Mesendoderm (in vitro differentiated cells): ENCODE measurements at regions not wholly inside any gene's neighbourhood (a gene's known extent, or its start where the extent isn't known, plus 50 kb on each side); places are given as distances from the start of the nearest gene placed in this dataset.
A peak's percentile ranks its signal among the peaks of the same experiment; 100 is the strongest.

Experiments
- DNase-seq: peaks from one replicate; pipeline ENCODE4 v3.0.0; 2013
- H2AK5ac ChIP-seq: 2 replicates; pipeline ENCODE4 v1.6.1; 2013; ENCODE audit warnings: low read length, inconsistent platforms
- H2BK120ac ChIP-seq: 2 replicates; pipeline ENCODE4 v1.6.1; 2013; ENCODE audit warnings: low read depth, mild to moderate bottlenecking, low read length, moderate library complexity, mixed read lengths
- H2BK15ac ChIP-seq: replicated peaks from 2 replicates; pipeline ENCODE4 v1.6.1; 2013; ENCODE audit warnings: low read depth, mild to moderate bottlenecking, moderate library complexity
- H2BK5ac ChIP-seq: 2 replicates; pipeline ENCODE4 v1.6.1; 2013; ENCODE audit warnings: low read length, inconsistent platforms
- H3K18ac ChIP-seq: 2 replicates; pipeline ENCODE4 v1.6.1; 2013; ENCODE audit warnings: mild to moderate bottlenecking, low read length, mixed read lengths
- H3K23ac ChIP-seq: one replicate; pipeline ENCODE4 v1.6.1; 2013; ENCODE audit warnings: low read length
- H3K27ac ChIP-seq: 2 replicates; pipeline ENCODE4 v1.5.1; 2013; ENCODE audit warnings: low read depth, mild to moderate bottlenecking, inconsistent platforms, low read length, moderate library complexity
- H3K27me3 ChIP-seq: 2 replicates; pipeline ENCODE4 v1.6.1; 2013; ENCODE audit warnings: low read length, control low read depth, mild to moderate bottlenecking, inconsistent platforms; ENCODE audit not compliant: insufficient read depth, poor library complexity
- H3K36me3 ChIP-seq: 2 replicates; pipeline ENCODE4 v1.6.1; 2013; ENCODE audit warnings: low read length, inconsistent platforms; ENCODE audit not compliant: control insufficient read depth, insufficient read depth
- H3K4ac ChIP-seq: one replicate; pipeline ENCODE4 v1.6.1; 2013; ENCODE audit warnings: low read depth, mild to moderate bottlenecking, low read length, moderate library complexity
- H3K4me1 ChIP-seq: 2 replicates; pipeline ENCODE4 v1.6.1; 2013; ENCODE audit warnings: low read depth, low read length, inconsistent platforms; ENCODE audit not compliant: control insufficient read depth
- H3K4me2 ChIP-seq: 2 replicates; pipeline ENCODE4 v1.6.1; 2013; ENCODE audit warnings: low read length
- H3K4me3 ChIP-seq: 2 replicates; pipeline ENCODE4 v1.5.1; 2013; ENCODE audit warnings: mild to moderate bottlenecking, low read length
- H3K56ac ChIP-seq: one replicate; pipeline ENCODE4 v1.6.1; 2013; ENCODE audit warnings: low read length
- H3K79me1 ChIP-seq: 2 replicates; pipeline ENCODE4 v1.6.1; 2013; ENCODE audit warnings: low read length, inconsistent platforms
- H3K79me2 ChIP-seq: 2 replicates; pipeline ENCODE4 v1.6.1; 2013; ENCODE audit warnings: mild to moderate bottlenecking, low read length; ENCODE audit not compliant: control insufficient read depth, insufficient read depth
- H3K9ac ChIP-seq: 2 replicates; pipeline ENCODE4 v1.6.1; 2013; ENCODE audit warnings: low read length, inconsistent platforms
- H4K5ac ChIP-seq: one replicate; pipeline ENCODE4 v1.6.1; 2013; ENCODE audit warnings: low read length
- H4K8ac ChIP-seq: one replicate; pipeline ENCODE4 v1.6.1; 2013; ENCODE audit warnings: low read depth, mild to moderate bottlenecking, control low read depth, low read length, moderate library complexity
- WGBS: extraction: QIAGEN DNeasy Blood & Tissue Kit; methylation state at CpG from one replicate; pipeline ENCODE4 v1.1.7; 2013; ENCODE audit warnings: low lambda C conversion rate, missing lambda C conversion rate; ENCODE audit not compliant: insufficient coverage; ENCODE audit errors: extremely low coverage; 5-methylcytosine and 5-hydroxymethylcytosine counted together

GRCh38 chr16:16830973-16831372 is 452.0 kb downstream of the NPIPA7 start:
- H2BK15ac ChIP-seq, result no peak overlapping the region
- WGBS, result no CpG with 5 or more reads among the region's 2 CpGs
- no peak overlapping the region for H4K8ac ChIP-seq

GRCh38 chr16:16833165-16833564 is 454.2 kb downstream of the NPIPA7 start:
- no peak overlapping the region for H3K27ac ChIP-seq
- no peak overlapping the region for H3K4me3 ChIP-seq
- no peaks in the 10 kb centered on the region for H3K27me3 ChIP-seq
- H2BK120ac ChIP-seq, result no peak overlapping the region
- no peak overlapping the region for H4K5ac ChIP-seq
- H3K79me1 ChIP-seq, result no peaks in the 10 kb centered on the region
- no peak overlapping the region for H2BK15ac ChIP-seq
- H3K36me3 ChIP-seq, result no peaks in the 10 kb centered on the region
- H3K9ac ChIP-seq, result no peak overlapping the region
- H3K4me2 ChIP-seq, result no peak overlapping the region
- H3K23ac ChIP-seq, result no peak overlapping the region
- no peak for DNase-seq
- no peak overlapping the region for H3K56ac ChIP-seq
- no CpG with 5 or more reads among the region's 3 CpGs for WGBS
- no peak overlapping the region for H2BK5ac ChIP-seq
- no peak overlapping the region for H4K8ac ChIP-seq
- no peak overlapping the region for H3K18ac ChIP-seq
- no peaks in the 10 kb centered on the region for H3K79me2 ChIP-seq
- H3K4me1 ChIP-seq, result peaks cover 3% of the 10 kb centered on the region
- no peak overlapping the region for H3K4ac ChIP-seq
- no peak overlapping the region for H2AK5ac ChIP-seq

More at GRCh38 chr16:16830973-16831372, 452.0 kb downstream of the NPIPA7 start:
- no peaks in the 10 kb centered on the region for H3K36me3 ChIP-seq
- H2AK5ac ChIP-seq, result no peak overlapping the region
- H3K4me2 ChIP-seq, result no peak overlapping the region
- DNase-seq, result no peak
- H3K4me1 ChIP-seq, result peaks cover 3% of the 10 kb centered on the region
- H3K4me3 ChIP-seq, result no peak overlapping the region
- H3K56ac ChIP-seq, result no peak overlapping the region
- H3K79me1 ChIP-seq, result no peaks in the 10 kb centered on the region
- no peak overlapping the region for H2BK5ac ChIP-seq
- no peak overlapping the region for H3K27ac ChIP-seq
- no peak overlapping the region for H3K4ac ChIP-seq
- no peak overlapping the region for H2BK120ac ChIP-seq
- H3K27me3 ChIP-seq, result no peaks in the 10 kb centered on the region
- H3K79me2 ChIP-seq, result no peaks in the 10 kb centered on the region
- H3K23ac ChIP-seq, result no peak overlapping the region
- H3K18ac ChIP-seq, result no peak overlapping the region
- H4K5ac ChIP-seq, result no peak overlapping the region
- H3K9ac ChIP-seq, result no peak overlapping the region

GRCh38 chr16:16850274-16850673 is 471.3 kb downstream of the NPIPA7 start:
- Histone ChIP-seq H3K23ac (no peak overlapping the region), H4K8ac (no peak overlapping the region), H3K18ac (no peak overlapping the region), H3K79me2 (no peaks in the 10 kb centered on the region), H3K4me2 (no peak overlapping the region), H4K5ac (no peak overlapping the region), H3K27me3 (no peaks in the 10 kb centered on the region), H3K4me3 (no peak overlapping the region), H3K79me1 (no peaks in the 10 kb centered on the region), H2BK15ac (no peak overlapping the region), H3K4ac (no peak overlapping the region), H3K36me3 (no peaks in the 10 kb centered on the region), H3K56ac (no peak overlapping the region), H3K4me1 (no peaks in the 10 kb centered on the region), H2AK5ac (no peak overlapping the region), H2BK120ac (no peak overlapping the region), H3K9ac (no peak overlapping the region), H3K27ac (no peak overlapping the region), H2BK5ac (no peak overlapping the region)
- 100% methylated on average over 2 of the region's 5 CpGs for WGBS
- DNase-seq, result no peak

- WGBS, result no CpG with 5 or more reads among the region's 1 CpG
- peaks cover 11% of the 10 kb centered on the region for H3K4me1 ChIP-seq
- no peak overlapping the region for H4K8ac ChIP-seq
These were observed 478.1 kb downstream of the NPIPA7 start for GRCh38 chr16:16857012-16857411.

GRCh38 chr16:16857603-16858283 is 478.8 kb downstream of the NPIPA7 start:
- H3K4me2 ChIP-seq, result no peak overlapping the region
- peak overlapping the region; percentile 37 for H2BK5ac ChIP-seq
- no peaks in the 10 kb centered on the region for H3K27me3 ChIP-seq
- H3K23ac ChIP-seq, result no peak overlapping the region
- H3K27ac ChIP-seq, result peak overlapping the region; percentile 49
- peaks cover 11% of the 10 kb centered on the region for H3K4me1 ChIP-seq
- WGBS, result no CpG with 5 or more reads among the region's 5 CpGs
- H2BK120ac ChIP-seq, result no peak overlapping the region
- H3K79me1 ChIP-seq, result no peaks in the 10 kb centered on the region
- no peak overlapping the region for H3K9ac ChIP-seq
- no peak overlapping the region for H2BK15ac ChIP-seq
- peak; percentile 91 for DNase-seq
- H3K56ac ChIP-seq, result peak overlapping the region; percentile 26
- H3K4me3 ChIP-seq, result no peak overlapping the region
- no peaks in the 10 kb centered on the region for H3K36me3 ChIP-seq
- H3K79me2 ChIP-seq, result no peaks in the 10 kb centered on the region
- H2AK5ac ChIP-seq, result no peak overlapping the region
- peak overlapping the region; percentile 25 for H3K18ac ChIP-seq
- no peak overlapping the region for H3K4ac ChIP-seq
- H4K8ac ChIP-seq, result no peak overlapping the region
- H4K5ac ChIP-seq, result no peak overlapping the region

More at GRCh38 chr16:16857012-16857411, 478.1 kb downstream of the NPIPA7 start:
- Histone ChIP-seq H3K18ac (peak overlapping the region; percentile 73), H3K4me2 (no peak overlapping the region), H4K5ac (no peak overlapping the region), H3K79me2 (no peaks in the 10 kb centered on the region), H3K27ac (no peak overlapping the region), H2BK5ac (no peak overlapping the region), H2BK15ac (no peak overlapping the region), H3K36me3 (no peaks in the 10 kb centered on the region), H3K4me3 (no peak overlapping the region), H3K4ac (no peak overlapping the region), H3K79me1 (no peaks in the 10 kb centered on the region), H3K27me3 (no peaks in the 10 kb centered on the region), H2BK120ac (no peak overlapping the region), H3K9ac (no peak overlapping the region), H3K56ac (no peak overlapping the region), H2AK5ac (no peak overlapping the region), H3K23ac (no peak overlapping the region)
- peak; percentile 54 for DNase-seq

- Histone ChIP-seq H3K79me1 (no peaks in the 10 kb centered on the region), H4K8ac (no peak overlapping the region), H2BK5ac (no peak overlapping the region), H3K56ac (no peak overlapping the region), H3K18ac (no peak overlapping the region), H3K4ac (no peak overlapping the region), H3K23ac (no peak overlapping the region), H3K27ac (no peak overlapping the region), H2BK120ac (no peak overlapping the region), H4K5ac (no peak overlapping the region), H3K9ac (no peak overlapping the region), H2AK5ac (no peak overlapping the region), H3K4me3 (no peak overlapping the region), H3K36me3 (no peaks in the 10 kb centered on the region), H3K4me2 (no peak overlapping the region), H3K27me3 (no peaks in the 10 kb centered on the region), H3K4me1 (peaks cover 11% of the 10 kb centered on the region), H3K79me2 (no peaks in the 10 kb centered on the region), H2BK15ac (no peak overlapping the region)
- DNase-seq, result peak; percentile 55
- WGBS, result no CpG with 5 or more reads among the region's 7 CpGs
These were observed 482.6 kb downstream of the NPIPA7 start for GRCh38 chr16:16861546-16861945.
